Glomerular visceral epithelial cell (primary cell): ENCODE measurements at regions not wholly inside any gene's neighbourhood (a gene's known extent, or its start where the extent isn't known, plus 50 kb on each side); places are given as distances from the start of the nearest gene placed in this dataset.
A peak's percentile ranks its signal among the peaks of the same experiment; 100 is the strongest.
"Not testable (repeated sequence)": the region's sequence is repeated elsewhere in the genome, so short reads cannot be mapped to it uniquely, and the experiment has no call there.

Experiments
- DNase-seq: peaks from one replicate; pipeline ENCODE4 v3.0.0-alpha.2; 2016; ENCODE audit errors: extremely low spot score

GRCh38 chr2:224111576-224111975 is 72.5 kb upstream of the SERPINE2 start:
- DNase-seq: peak; percentile 28

- DNase-seq: no peak
Observed at GRCh38 chr2:224110811-224111210, 71.7 kb upstream of the SERPINE2 start.

- DNase-seq: no peak
Observed at GRCh38 chr2:224109751-224110150, 70.7 kb upstream of the SERPINE2 start.

- DNase-seq: no peak
Observed at GRCh38 chr2:224106794-224107193, 67.7 kb upstream of the SERPINE2 start.

GRCh38 chr2:224104668-224105386 is 65.7 kb upstream of the SERPINE2 start:
- DNase-seq: no peak

DNA sequence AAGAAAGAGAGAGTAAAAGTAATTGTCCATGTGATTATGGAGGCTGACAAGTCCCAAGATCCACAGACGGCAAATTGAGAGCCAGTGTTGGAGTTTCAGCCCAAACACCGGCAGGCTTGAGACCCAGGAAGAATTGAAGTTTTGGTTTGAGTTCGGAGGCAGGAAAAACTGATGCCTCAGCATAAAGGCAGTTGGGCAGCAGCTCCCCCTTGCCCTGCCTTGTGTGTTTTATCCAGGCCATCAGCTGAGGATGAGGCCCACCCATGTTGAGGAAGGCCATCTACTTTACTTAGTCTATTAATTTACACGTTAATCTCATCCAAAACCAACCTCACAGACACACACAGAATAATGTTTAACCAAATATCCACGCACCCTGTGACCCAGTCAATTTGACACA is 64.6 kb upstream of the SERPINE2 start:
- DNase-seq: no peak

- no peak for DNase-seq
Observed at GRCh38 chr2:224102991-224103390, 63.9 kb upstream of the SERPINE2 start.

- peak; percentile 14 for DNase-seq
Observed at GRCh38 chr2:224101820-224102630, 62.9 kb upstream of the SERPINE2 start.

GRCh38 chr2:224099861-224100643 is 61.0 kb upstream of the SERPINE2 start:
- DNase-seq: no peak

DNA sequence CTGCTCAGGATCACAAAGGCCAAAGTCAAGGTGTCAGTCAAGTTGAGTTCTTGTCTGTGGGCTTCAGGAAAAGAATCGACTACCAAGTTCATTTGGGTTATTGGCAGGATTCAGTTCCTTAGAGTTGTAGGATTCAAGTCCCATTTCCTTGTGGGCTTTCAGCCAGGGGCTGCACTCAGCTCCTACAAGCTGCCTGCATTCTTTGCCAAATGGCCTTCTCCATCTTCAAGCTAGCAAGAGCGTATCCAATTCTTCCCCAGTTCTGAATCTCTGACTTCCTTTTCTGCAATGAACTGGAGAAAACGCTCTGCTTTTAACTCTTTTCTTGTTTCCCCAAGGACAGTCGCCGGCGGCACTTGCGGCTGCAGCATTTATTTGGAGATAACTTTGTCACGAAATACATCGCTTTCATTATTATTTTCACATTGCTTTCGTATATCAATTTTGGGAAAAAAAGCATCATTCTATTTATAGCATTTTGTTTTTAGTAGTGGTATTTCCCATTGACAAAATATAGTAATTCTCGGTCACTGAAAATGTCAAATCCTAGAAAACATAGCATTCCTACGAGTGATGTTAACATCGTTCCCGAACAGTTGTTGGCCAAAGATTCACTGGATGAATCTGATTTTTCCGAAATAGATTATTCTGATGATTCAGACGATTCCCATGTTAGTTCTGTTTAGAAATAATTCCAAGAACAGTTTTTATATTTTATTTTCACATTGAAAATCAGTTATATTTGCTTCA is 59.6 kb upstream of the SERPINE2 start:
- no peak for DNase-seq

- no peak for DNase-seq
Observed at GRCh38 chr2:224094413-224094812, 55.3 kb upstream of the SERPINE2 start.

DNA sequence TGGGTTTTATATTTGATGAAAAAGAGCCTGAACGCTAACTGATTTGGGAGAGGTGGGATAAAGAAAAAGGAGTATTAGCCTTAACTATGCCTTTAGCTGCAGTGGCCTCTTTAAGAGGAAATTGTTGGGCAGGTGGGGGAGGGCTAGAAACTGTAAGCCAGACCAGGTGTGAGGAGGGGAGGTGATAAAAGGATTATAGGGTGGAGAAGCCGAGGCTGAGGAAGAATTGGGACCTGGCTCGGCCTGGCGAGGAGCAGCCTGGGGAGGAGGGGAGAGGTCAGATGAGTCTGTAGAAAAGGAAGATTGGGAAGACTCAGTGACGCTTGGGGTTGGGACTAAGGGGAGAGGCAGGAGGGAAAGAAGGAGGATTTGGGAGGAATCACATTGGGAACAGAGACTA is 52.6 kb upstream of the SERPINE2 start:
- not testable (repeated sequence) for DNase-seq

- not testable (repeated sequence) for DNase-seq
Observed at GRCh38 chr2:224089606-224090005, 50.5 kb upstream of the SERPINE2 start.
